Uterus (tissue), 3 donors: ENCODE measurements at regions not wholly inside any gene's neighbourhood (a gene's known extent, or its start where the extent isn't known, plus 50 kb on each side); places are given as distances from the start of the nearest gene placed in this dataset.

ENCODE experiments used
- DNase-seq, 2 donors: peaks; one replicate each; pipeline ENCODE4 v3.0.0-alpha.2; 2019 to 2020
- H3K27ac ChIP-seq, 2 donors: fragments of 200-600 bp; sonication (generic); 1 replicate in 1 of 2; 2 replicates in 1 of 2; pipeline ENCODE4 v1.5.1; 2016 to 2018
- H3K27me3 ChIP-seq, 2 donors: fragments of 200-600 bp; sonication (generic); one replicate each; pipeline ENCODE4 v1.5.1; 2018 to 2019; ENCODE audit warnings: control low read depth in 1 of 2
- H3K36me3 ChIP-seq, 2 donors: fragments of 200-600 bp; sonication (generic); one replicate each; pipeline ENCODE4 v1.5.1; 2019; ENCODE audit warnings: control low read depth in 1 of 2
- H3K4me1 ChIP-seq, 2 donors: fragments of 200-600 bp; sonication (generic); one replicate each; pipeline ENCODE4 v1.5.1; 2018 to 2019; ENCODE audit warnings: control low read depth in 1 of 2
- H3K4me3 ChIP-seq, 2 donors: fragments of 200-600 bp; sonication (generic); 1 replicate in 1 of 2; 2 replicates in 1 of 2; pipeline ENCODE4 v1.5.1; 2018 to 2019; ENCODE audit warnings: mild to moderate bottlenecking in 1 of 2
- H3K9me3 ChIP-seq, 2 donors: fragments of 200-600 bp; sonication (generic); one replicate each; pipeline ENCODE4 v1.5.1; 2019; ENCODE audit warnings: control low read depth in 1 of 2
- CTCF ChIP-seq, 4 experiments: fragments of 200-600 bp in 2 of 4; fragments of 450-650 bp in 2 of 4; sonication (generic) in 2 of 4; IDR thresholded peaks; one replicate each; pipeline ENCODE4 v1.5.1; 2016 to 2019; ENCODE audit warnings: antibody characterized with exemption in 4 of 4, mild to moderate bottlenecking in 2 of 4, moderate library complexity in 1 of 4
- POLR2A ChIP-seq, 2 donors: fragments of 450-650 bp; IDR thresholded peaks; one replicate each; pipeline ENCODE4 v1.6.1; 2016; ENCODE audit warnings: antibody characterized with exemption in 2 of 2, mild to moderate bottlenecking in 1 of 2, moderate library complexity in 1 of 2
- intact Hi-C: fragments of 100-400 bp; cut with DNase I; formaldehyde crosslinking; loops from one replicate; pipeline ENCODE4 v1.15.1; 2023; ENCODE audit warnings: low total_unique reads
- donor health status: DM: yes; HTN: yes; CAD: no.

- intact Hi-C loops = no loop called here
- Histone ChIP-seq H3K4me1 (no peaks in the 10 kb centered on the region), H3K27me3 (no peaks in the 10 kb centered on the region), H3K36me3 (no peaks in the 10 kb centered on the region), H3K4me3 (no peak overlapping the region), H3K9me3 (no peaks in the 10 kb centered on the region), H3K27ac (no peak overlapping the region)
- DNase-seq = no peak
- no peak for TF ChIP-seq CTCF (IDR thresholded peaks at IDR 0.05)
- no peak for TF ChIP-seq POLR2A (IDR thresholded peaks at IDR 0.05)
Observed at GRCh38 chr4:126807132-126807531, 825.6 kb upstream of the INTU start.

- Histone ChIP-seq H3K4me3 (no peak overlapping the region), H3K36me3 (no peaks in the 10 kb centered on the region), H3K27me3 (no peaks in the 10 kb centered on the region), H3K9me3 (no peaks in the 10 kb centered on the region), H3K27ac (no peak overlapping the region), H3K4me1 (no peaks in the 10 kb centered on the region)
- DNase-seq = no peak
- TF ChIP-seq POLR2A (IDR thresholded peaks at IDR 0.05) = no peak
- TF ChIP-seq CTCF (IDR thresholded peaks at IDR 0.05) = no peak
- intact Hi-C loops = no loop called here
Observed at GRCh38 chr4:126812076-126812475, 820.7 kb upstream of the INTU start.

GRCh38 chr4:126820631-126821030 is 812.1 kb upstream of the INTU start:
- Histone ChIP-seq H3K4me3 (no peak overlapping the region), H3K4me1 (no peaks in the 10 kb centered on the region), H3K9me3 (no peaks in the 10 kb centered on the region), H3K27ac (no peak overlapping the region), H3K27me3 (no peaks in the 10 kb centered on the region), H3K36me3 (no peaks in the 10 kb centered on the region)
- no peak for DNase-seq
- TF ChIP-seq CTCF (IDR thresholded peaks at IDR 0.05) = no peak
- TF ChIP-seq POLR2A (IDR thresholded peaks at IDR 0.05) = no peak
- intact Hi-C loops = no loop called here

GRCh38 chr4:126821152-126821551 is 811.6 kb upstream of the INTU start:
- no peak overlapping the region for H3K27ac ChIP-seq
- H3K4me3 ChIP-seq = no peak overlapping the region
- TF ChIP-seq CTCF (IDR thresholded peaks at IDR 0.05) (no peak), POLR2A (IDR thresholded peaks at IDR 0.05) (no peak)
- H3K27me3 ChIP-seq = no peaks in the 10 kb centered on the region
- no peaks in the 10 kb centered on the region for H3K9me3 ChIP-seq
- no peak for DNase-seq
- H3K4me1 ChIP-seq = no peaks in the 10 kb centered on the region
- intact Hi-C loops = no loop called here
- H3K36me3 ChIP-seq = no peaks in the 10 kb centered on the region

GRCh38 chr4:126825083-126825482 is 807.7 kb upstream of the INTU start:
- intact Hi-C loops = no loop called here
- TF ChIP-seq POLR2A (IDR thresholded peaks at IDR 0.05) (no peak), CTCF (IDR thresholded peaks at IDR 0.05) (no peak)
- no peaks in the 10 kb centered on the region for H3K27me3 ChIP-seq
- H3K36me3 ChIP-seq = no peaks in the 10 kb centered on the region
- no peak overlapping the region for H3K4me3 ChIP-seq
- H3K4me1 ChIP-seq = no peaks in the 10 kb centered on the region
- no peak for DNase-seq
- no peaks in the 10 kb centered on the region for H3K9me3 ChIP-seq
- H3K27ac ChIP-seq = no peak overlapping the region
